ENCODE measurements at regions not wholly inside any gene's neighbourhood (a gene's known extent, or its start where the extent isn't known, plus 50 kb on each side); places are given as distances from the start of the nearest gene placed in this dataset.

- DNase-seq = no peak
Observed at GRCh38 chr17:13405080-13405479, 196.6 kb downstream of the HS3ST3A1 start.

DNA sequence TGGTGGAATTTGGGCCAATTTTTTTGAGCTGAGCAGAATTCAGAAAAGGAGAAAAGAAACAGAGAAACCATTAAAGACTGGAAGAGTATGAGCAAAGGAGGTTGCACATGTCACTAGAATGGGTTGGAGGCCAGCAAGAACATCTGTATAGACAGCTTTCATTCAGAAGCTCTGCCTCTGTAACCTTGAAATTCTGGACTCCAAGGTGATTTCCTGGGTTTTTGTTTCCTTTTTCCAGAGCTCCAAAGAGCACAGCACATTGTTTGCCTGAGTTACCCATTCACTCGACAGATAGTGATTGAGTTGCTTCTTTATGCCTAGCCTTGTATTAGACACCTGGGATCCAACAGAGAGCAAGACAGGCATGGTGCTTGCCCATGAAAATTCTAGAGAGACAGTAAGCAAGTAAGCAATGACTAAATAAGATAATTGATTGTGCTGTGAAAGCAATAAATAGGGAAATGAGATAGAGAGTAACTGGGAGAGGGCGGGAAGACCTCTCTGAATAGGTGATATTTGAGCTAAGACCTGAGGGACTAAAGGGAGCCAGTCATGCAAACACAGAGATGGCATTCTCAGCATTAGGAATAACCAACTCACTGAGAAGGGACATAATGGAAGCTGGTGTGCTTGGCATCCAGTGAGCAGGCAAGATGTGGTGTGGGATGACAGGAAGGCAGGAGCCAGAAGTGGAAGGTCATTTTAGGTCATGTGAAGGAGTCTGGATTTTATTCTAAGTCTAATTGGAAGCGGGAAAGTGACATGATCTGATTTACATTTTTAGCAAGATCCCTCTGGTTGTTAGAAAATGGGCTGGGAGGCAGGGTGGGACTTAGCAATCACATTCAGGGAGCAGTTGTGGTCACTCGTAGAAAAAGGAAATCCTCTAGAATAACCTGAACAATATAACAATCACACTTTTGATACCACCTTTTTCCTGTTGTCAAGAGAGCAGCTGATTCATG is 197.5 kb downstream of the HS3ST3A1 start:
- DNase-seq = no peak

DNA sequence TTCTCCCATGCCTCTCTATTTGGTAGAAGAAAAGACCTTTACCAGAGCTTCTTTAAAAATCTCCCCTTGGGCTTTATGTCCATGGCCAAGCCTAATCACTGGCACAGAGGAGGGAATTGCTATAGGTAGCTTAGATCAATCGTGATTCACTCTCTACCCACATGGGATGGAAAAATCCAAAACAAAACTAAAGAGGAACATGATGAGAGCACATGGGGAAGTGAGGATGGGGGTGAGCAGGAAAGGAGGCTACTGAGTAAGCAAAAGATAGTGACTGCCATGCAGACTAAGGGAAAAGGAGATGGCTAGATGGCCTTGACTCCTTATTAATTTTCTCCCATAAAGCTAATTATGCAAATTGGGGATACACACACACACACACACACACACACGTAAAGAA is 201.2 kb downstream of the HS3ST3A1 start:
- DNase-seq = no peak

DNA sequence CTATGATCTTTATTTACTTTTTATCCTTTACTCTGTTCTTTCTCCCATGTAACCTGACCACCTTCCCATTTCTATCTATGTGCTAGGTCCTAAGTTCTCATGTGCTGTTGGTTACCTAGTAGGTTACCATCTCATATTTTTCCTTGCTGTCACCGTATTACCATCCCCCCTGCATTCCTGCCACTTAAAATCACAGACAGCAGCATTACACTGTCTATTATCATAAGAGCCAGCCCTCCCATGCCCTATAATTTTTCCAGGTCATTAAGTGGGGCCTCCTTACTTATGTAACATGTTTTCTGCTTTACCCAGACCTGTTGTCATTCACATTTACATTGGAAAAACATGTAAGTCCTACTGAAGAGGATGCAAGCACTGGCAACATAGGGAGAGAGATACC is 202.9 kb downstream of the HS3ST3A1 start:
- no peak for DNase-seq

DNA sequence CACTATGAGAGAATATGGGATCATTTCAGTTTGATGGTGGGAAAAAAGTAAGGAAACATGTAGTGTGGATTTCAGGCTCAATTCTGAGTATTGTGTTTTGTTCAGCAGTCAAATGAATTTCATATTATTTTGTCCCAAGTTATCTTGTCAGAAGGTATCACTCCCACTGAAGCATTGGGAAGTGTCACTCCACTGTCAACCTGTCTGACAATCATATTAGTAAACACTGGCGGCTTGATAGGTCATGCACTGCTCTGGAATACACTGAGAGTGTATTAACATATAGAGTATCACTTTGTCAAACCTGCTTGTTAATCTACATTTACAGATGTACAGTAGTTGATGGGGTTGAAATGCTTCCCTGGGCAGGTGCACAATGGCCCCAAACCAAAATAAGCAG is 203.6 kb downstream of the HS3ST3A1 start:
- DNase-seq = no peak

DNA sequence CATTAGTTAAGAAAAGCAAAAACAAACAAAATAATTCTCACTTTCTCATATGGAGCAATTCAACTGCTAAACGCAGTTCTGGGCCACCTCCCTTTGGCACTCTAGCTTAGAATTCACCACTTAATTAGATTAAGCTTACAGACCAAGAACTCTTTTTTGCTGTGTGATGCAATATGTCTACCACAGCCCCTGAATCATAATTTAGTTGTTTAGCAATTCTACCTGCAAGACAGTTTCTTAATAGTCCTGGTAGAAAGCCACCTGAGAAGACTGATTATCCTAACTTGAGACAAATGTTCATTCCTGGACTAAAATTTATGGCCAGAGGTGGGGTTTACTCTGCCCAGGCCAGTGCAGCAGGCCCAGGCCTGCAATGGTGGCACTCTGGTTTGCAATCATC is 205.9 kb downstream of the HS3ST3A1 start:
- DNase-seq = no peak

DNA sequence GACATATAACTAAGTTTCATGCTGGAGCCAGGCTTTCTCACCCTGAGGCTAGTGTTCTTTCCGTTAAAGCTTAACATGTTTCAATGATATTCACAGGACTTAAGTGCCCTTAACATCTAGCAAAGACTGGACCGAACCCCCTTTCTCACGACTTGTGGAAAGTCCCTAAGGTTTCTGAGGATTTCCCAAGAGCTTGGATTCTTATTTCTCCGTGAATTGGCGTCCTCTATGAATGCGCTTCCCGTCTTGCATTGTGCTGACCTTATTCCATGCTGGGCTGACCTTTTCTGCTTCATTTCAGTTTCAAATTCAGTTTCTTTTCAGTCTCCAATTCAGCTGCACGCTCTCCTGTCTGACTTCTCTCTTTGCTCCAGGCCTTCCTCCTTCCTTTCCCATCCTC is 206.4 kb downstream of the HS3ST3A1 start:
- DNase-seq = no peak

GRCh38 chr17:13393841-13394710 is 207.7 kb downstream of the HS3ST3A1 start:
- no peak for DNase-seq

DNA sequence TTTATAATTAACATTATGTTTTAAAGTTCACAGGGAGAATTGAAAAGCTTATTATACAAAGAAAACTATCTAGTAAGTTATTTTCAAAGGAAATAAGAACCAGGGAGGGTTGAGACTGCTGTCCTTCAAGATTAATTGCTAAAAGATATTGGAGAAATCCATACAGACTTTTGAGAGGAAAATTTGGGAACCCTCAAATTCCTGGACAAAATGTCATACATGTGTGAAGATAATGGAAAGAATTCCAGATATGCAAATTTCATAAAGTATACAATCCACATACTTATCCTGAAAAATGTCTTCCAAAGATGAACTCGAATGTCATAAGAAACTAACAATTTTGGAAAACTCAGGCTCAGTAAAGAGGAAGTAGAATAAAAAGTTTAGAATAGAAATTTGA is 213.8 kb downstream of the HS3ST3A1 start:
- DNase-seq = no peak

GRCh38 chr17:13387236-13387635 is 214.5 kb downstream of the HS3ST3A1 start:
- no peak for DNase-seq

- DNase-seq = peak; percentile 41
Observed at GRCh38 chr17:13385481-13385911, 216.2 kb downstream of the HS3ST3A1 start.

- DNase-seq = no peak
Observed at GRCh38 chr17:13384626-13385025, 217.1 kb downstream of the HS3ST3A1 start.

DNA sequence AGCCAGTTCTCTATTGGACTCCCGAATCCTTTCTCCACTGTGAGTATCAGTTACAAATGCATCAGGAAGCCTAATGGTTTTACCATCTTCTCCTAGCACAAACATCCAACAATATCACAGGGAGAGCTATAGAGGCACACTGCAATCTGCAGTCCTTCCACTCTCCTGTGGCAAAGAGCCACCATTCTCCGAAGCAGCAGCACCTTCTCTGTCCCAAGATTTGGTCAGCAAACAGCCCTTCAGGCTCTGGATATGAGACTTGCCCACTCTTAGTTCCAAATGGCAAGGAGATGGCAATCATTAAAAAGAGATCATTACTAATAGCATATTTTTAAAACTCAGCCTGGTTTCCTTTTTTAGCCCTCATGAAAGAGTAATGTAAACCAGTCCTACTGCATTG is 223.4 kb downstream of the HS3ST3A1 start:
- no peak for DNase-seq

- no peak for DNase-seq
Observed at GRCh38 chr17:13374203-13375143, 227.3 kb downstream of the HS3ST3A1 start.

DNA sequence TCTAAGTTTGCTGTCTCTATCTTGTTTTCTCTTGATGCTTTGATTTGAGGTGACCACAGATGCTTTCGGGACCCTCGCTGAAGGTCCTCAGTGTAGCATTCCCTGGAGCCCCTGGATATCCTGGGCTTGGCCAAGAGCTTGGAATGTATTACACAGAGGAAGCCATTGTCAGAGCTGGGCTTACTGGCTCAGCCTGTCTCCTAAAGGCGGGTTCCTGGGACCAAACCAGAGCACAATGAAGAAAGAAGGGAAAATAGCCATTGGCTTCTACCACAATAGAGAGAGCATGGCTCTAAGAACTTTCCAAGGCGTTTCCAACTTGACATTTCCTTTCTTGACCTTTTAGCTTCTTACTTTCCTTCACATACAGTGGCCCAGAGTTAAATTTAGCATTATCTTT is 229.3 kb downstream of the HS3ST3A1 start:
- DNase-seq = no peak

DNA sequence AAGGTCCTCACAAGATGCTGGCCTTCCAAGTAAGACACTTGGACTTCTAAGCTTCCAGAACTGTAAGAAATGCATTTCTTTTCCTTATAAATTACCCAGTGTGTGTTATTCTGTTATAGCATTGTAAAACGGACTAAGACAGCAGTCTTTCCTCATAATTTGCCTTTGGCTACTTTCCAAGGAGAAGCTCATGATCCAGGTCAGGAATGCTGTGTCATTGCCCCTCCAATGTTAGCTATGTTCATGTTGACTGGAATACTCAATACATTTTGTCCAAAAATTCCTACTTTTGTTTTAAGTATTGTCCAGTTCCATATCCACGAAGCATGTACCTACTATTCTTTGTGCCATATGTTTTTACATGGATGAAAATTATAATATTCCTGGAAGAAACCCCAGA is 234.6 kb downstream of the HS3ST3A1 start:
- no peak for DNase-seq

DNA sequence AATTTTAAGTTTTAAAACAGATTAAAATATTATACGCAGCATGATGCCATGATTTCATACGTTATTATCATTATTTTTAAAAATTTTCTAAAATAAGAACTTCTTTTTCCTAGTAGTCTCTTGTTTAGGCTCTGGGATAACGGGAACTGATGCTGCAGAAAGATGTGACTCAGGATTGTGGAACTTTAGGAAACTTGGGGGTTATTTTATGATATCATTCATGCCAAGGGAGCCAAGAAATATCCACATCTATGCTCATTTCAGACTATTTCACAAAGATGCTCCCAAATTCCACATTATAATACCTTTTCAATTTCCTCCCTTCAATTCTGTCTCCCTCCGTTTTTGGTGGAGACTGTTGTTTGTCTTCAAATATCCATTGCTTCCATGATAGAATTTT is 236.4 kb downstream of the HS3ST3A1 start:
- DNase-seq = no peak

GRCh38 chr17:13363771-13364170 is 238.0 kb downstream of the HS3ST3A1 start:
- DNase-seq = no peak

DNA sequence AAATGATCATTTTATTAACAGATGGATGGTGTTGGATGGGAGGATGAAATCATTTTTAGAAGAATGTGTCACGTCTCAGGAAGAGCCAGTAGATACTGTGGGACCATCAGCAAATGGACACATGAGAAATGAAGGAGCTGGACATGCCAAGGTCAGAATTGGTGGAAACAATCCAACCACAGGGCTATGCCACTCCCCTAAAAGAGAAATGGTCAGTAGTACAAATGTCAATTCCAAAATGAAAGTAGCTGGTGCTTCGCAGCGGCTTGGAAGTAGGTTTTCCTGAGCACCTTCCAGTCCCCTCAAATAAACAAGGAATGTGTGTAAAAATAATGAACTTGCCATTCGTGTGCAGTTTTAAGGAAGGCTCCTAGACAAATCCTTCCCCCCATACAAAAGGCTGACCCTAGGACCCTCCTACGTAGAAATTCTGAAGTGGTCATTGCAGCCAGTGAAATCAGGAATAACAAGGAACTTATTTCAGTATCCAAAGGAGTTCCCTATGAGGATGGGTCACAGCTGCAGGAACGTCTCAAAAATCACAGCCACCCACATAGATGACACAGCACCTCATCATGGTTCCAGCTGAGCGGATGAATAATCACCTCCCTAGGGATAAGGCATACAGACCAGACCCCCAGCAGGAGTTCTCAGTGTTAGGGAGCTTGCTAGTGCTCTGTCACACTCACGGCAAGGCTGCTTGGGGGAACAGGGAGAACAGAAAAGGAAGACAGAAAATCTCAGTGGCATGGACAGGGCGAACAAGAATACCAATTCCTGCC is 239.2 kb downstream of the HS3ST3A1 start:
- no peak for DNase-seq

DNA sequence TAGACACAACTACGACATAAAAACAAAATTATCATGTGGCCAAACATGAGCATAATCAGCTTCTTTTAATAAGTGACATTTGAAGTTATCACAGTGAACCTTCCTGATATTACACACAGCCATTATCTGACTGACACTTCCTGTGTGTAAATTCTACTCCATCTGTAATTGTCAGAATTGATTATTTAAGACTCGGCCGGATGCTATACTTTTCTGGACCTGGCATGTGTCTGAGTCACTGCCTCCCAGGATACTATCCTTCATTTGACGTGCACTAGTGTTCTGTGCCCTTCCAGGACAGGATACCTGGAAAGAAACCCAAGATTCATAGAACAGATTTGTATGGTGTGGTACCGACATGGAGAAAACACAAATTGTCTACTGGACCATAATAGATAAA is 242.0 kb downstream of the HS3ST3A1 start:
- DNase-seq = no peak

DNA sequence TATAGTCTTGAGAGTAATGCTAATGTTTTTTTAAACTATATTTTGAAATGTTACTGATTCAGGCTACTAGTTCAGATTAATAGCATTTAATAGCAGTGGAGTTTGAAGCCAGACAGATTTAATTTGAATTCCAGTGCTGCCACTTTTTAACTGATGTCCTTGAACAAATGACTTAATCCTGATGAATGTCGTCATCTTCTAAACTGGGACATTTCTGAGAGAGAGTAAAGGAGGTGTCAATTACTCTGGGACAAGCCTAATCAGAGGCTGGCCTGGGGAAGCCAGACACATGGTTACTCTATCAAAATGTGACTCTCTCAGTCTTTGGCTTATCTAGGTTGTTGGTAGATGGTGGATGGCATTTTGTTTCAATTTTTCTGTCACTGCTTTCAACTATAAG is 246.7 kb downstream of the HS3ST3A1 start:
- DNase-seq = no peak

GRCh38 chr17:13353590-13353989 is 248.1 kb downstream of the HS3ST3A1 start:
- DNase-seq = no peak
